Right lung (tissue), 2 donors: ENCODE measurements at regions not wholly inside any gene's neighbourhood (a gene's known extent, or its start where the extent isn't known, plus 50 kb on each side); places are given as distances from the start of the nearest gene placed in this dataset.

Experiments used
- DNase-seq, 2 donors: peaks; one replicate each; pipeline ENCODE4 v3.0.0-alpha.2; 2013

DNA sequence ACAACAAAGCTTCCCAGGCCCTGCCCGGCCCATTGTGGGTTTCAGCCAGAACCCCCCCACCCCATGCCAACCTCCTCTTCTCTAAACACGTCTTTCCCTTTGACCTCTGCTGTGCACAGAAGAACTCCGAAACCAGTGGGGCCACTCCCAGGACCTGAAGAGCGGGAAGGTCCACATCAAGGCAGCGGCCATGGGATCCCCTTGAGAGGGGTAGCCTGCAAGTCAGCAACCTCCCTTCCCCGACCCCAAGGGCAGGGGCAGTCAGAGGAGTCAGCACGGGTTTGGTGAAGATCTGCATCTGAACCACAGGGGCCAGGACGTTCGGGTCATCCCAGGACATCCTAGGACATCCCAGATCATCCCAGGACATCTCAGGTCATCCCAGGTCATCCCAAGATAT lies 379.9 kb upstream of the IRX4 start:
- DNase-seq: no peak

DNA sequence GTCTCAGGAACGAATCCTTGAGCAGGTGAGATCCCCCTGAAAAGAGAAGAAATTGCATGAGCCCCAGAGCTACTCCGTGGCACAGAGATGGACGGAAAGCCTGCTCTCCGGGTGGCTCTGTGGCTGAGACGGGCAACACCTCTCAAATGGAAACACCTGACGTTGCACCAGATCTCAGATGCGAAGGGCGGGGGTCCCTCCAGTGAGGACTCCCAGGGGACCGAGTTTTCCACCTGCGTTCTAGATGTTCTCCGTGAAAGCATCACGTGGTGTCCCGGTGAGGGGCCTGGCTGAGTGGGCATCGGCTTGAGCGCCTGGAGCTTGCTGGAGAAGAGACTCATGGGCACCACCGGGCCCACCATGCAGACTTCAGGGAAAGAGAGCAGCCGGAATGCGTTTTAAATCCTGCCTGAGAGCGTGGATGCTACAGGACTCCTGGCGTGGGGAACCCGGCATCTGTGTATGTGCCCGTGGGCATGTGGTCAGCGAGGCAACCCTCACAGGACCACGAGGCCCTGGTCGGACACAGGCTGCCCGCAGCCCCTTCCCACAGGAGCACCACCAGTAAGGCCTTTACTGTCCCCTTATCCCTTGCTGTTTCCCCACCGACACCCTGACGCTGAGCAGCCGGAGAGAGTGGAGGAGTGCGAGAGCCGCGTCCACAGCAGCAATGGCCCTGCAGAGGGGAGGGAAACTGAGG lies 378.4 kb upstream of the IRX4 start:
- no peak for DNase-seq

DNA sequence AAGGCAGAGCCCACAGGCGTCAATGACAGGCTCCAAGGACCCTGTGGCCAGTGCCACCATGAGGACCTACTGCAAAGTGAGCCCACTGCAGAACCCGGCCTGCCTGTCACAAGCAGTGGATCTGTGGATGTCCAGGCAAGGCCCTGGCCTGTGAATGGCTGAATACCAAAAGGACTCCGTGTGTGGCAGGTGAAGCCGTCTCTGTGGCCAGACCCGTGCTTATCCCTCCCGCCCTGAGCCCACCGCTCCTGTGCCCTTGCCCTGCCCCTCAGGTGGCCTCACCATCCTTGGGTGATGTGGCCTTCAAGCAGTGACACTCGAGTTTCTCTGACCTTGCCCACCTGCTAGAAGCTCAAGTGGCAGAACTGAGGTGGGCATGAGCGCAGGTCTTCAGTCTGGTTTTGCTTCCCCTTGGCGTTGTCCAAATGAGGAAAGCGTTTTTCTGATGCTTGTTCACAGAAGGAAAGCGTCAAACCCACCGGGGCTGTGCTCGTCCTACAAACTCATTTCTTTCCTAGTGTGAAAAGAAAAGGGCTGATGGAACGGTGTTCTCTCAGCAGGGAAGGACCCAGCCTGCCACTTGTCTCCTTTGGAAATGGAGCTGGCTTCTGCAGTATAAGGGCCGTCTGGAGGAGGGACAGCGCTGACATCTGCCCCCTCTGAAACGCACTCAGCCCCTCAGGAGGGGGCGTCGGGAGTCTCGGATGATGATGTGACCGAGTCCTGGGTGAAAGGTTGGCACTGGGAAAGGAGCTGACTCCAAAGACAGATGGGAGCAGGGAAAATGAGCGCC lies 377.7 kb upstream of the IRX4 start:
- no peak for DNase-seq

DNA sequence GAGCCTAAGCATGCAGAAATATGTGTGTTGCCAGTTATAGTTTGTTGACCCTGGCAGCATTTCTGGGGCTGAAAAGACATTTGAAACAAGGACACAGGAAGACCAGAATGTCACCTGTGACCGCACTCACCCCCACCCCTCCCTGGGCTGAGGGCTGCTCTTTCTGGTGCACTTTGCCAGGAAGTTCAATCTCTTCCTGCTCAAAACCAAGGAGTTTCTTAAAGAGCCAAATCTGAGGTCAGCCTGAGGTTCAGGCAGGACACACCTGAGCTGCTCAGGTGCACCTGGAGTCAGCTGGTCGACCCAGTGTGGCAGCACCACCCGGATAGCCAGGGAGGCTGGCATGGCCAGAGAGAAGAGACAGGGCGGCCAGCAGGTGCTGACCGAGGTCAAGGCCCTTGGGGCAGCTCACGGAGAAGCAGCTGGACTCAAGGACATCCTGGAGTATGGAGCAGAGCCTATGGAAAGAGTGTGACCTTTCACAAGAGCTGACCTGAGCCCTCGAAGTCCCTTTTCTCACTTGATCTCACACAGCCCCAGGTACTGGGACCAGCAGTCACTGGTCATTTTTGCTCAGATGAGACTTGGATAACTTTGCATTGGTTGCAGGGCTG lies 376.9 kb upstream of the IRX4 start:
- no peak for DNase-seq

DNA sequence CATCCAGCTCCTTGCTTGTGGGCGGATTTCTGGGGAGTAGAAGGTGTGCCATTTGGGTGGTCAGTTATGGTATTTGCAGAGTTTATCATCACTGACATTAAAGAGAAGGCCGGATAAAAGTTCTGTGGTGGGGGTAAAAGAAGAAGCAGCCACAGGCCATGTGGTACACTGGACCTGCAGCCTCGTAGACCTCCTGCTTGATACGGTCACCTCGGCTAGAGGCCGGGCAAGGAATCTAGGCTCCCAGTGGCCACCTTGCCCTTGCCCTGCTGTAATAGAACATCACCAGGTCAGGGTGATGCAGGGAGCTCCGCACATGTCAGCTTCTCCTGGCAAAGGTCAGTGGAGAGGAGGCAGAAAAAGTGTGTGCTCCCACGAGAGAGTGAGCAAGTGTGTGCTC lies 376.1 kb upstream of the IRX4 start:
- no peak for DNase-seq

DNA sequence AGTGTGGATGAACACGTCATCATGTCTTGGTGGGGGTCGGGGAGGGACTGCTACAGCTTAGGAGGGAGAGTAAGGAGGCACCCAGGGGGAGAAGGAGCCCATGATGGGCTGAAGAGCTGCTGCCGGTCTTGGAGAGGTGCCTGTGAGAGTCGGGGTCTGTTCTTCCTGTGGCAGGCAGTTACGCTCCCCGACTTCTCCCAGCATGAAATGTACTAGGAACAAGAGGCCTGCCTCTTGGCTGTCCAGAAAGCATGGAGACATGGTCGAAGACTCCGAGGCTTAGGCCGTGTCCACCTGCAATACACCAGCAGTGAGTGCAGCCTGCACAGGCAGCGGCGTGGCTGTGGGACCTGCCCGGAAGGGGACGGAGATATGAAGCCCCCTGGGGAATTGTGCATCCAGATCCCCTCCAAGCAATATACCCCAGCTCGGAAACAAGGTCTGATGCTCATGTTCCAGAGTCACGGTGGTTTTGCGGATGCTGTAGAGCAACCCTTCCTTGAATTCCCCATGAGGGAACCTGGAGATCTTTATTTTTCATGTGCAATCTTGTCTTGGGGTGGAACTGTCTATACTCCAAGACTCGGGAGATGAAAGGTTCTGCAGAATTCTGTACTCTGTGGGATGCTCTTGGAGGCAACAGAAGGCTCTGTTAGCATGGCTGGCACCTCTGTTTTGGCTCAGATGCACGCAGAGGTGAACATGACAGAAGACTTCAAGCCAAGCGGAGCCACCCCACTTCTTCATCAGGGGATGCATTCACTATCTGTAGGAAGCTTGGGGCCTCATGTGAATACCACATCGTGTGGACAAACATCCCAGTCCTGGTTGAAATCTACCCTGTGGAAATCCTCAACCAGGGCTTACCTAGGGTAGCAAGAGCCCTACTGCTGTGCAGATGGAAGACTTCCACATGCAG lies 374.9 kb upstream of the IRX4 start:
- no peak for DNase-seq

DNA sequence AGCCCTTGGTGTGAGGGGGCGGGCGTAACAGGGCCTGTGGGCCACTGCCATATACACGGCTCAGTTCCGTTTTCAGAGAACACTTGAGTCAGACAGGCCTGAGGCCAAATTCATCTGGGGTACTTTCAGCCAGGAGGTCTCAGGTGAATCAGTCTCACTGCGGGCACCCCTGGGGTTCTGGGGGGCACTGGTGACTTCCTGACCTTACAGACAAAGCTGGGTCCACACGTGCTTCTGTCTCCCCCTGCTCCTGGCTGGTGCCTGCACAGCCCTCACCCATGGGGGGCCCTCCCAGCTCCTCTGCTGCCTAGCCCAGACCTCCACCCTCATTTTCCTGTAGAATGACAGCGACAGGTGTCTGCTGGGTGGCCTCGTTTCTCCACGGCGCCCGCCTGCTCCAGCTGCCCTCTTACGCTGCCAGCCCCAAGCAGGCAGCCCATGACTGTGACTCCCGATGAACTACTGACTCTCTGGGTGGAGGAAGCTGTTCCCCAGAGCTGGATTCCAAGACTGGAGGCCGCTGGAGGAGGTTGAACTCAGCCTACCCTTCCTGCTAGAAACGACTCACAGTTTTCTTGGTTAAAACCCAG lies 374.1 kb upstream of the IRX4 start:
- no peak for DNase-seq

DNA sequence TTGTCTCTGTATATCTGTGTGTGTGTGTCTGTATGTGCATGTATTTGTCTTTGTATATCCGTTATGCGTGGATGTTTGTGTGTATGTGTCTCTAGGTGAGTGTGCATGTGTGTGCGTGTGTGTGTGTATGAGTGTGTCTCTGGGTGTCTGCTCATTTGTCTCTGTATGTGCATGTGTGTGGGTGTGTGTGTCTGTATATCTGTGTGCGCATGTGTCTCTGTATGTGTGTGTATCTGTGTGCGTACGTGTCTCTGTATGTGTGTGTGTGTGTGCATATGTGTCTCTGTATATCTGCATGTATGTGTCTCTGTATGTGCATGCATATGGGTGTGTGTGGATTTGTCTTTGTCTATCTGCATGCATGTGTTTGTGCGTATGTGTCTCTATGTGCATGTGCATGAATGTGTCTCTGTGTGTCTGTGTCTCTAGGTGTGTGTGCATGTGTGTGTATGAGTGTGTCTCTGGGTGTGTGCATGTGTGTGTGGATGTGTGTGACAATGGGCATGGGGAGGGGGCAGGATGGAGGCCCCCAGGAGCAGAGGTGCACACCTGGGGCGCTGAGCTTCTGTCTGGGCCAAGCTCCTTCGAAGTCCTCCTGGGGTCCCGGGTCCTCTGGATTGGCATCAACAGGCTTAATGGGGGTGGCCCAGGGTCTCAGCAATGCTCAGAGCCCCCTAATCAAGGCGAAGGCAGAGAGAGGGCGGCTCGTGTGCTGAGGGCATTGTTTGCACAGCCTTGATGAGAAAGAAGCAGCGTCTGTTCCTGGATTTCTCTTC lies 373.4 kb upstream of the IRX4 start:
- DNase-seq: no peak

DNA sequence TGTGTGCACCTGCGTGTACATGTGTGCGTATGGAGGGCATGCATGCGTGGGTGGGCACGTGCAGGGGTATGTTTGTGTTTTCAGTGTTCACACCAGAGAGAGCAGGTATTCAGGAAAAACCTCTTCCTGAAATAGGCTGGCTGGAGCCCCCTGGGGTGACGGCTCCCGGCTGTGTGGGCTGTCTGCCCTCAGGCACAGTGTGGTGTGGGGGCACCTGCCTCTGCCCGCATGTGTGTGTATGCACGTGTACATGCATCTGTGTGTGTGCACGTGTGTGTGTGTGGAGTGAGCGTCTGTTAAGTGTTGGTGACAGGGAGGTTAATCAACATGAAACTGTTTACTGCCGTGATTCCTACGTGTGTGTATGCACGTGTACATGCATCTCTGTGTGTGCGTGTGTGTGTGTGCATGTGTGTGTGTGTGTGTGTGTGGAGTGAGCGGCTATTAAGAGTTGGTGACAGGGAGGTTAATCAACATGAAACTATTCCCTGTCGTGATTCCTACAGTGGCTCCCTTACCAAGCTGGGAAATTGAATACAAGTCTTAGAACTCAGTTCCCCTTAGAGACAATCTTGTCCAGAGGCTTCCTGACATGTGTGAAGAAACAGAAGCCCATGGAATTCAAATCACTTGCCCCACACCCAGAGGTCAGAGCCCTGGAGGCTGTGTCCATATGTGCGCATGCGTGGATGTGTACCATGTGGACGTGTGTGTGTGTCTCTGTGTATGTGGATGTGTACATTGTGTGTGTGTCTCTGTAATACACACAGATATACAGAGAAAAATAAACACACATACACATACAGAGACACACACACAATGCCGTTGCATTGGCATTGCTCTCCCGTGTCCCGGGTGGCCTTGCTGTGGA lies 372.4 kb upstream of the IRX4 start:
- DNase-seq: no peak

DNA sequence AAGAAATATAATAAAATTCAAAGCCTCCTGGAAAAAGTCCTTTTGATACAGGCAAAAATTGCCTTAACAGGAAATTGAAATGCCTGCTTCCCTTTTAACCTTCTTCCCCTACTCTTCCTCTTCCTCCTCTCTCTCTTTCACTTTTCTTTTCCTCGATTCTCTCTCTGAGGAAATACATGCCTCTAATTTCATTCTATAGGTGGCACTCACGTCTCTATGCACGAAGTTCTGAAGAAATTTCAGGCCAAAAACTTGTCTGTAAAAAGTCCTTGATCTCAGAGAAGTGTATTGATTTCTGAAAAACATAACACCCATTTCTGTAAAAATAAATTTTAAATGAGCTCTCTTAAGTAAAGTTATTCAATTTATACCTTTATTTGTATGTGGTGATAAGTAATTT lies 371.7 kb upstream of the IRX4 start:
- DNase-seq: peak in 1 of 2 donors; percentile 2

DNA sequence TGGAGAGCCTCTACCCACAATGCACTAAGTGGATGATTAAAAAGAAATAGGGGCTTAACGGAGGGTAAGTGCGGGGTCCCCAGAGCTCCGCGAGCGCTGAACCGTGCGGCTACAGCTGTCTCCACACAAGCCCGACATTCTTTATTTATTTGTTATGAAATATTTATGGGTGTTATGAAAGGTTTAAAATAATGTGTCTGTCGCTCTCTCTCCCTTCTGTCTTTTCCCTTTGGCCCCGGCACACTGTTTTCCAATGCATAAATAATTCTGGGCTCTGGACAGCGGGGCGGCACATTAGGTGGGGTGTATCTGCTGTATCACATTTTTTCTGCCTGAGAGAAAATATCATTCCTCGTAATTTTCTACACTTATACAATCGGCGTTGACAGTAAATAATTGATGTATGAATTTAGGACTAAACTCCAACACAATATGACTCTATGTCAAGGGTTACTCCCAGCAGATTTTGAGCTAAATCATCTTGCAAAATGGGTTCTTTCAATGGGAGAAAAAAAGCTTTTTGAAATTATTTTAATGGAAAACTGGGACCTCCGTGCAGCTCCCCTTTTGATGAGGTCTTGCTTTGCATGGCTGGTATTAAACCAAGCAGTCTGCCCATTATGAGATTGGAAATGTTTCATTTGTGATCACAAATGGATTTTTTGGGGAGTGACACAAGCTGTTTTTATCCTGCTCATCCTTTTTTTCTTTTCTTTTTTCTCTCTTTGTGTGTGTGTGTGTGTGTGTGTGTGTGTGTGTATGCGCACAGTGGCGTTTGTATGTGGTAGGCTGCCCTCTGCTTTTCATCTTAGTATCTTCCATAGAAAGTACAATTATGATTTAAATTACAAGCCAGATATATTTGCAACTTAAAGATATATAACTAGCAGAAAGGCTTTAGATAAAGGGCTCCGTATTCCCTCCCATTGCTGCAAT lies 370.6 kb upstream of the IRX4 start:
- DNase-seq: peak in 1 of 2 donors; percentile 1

DNA sequence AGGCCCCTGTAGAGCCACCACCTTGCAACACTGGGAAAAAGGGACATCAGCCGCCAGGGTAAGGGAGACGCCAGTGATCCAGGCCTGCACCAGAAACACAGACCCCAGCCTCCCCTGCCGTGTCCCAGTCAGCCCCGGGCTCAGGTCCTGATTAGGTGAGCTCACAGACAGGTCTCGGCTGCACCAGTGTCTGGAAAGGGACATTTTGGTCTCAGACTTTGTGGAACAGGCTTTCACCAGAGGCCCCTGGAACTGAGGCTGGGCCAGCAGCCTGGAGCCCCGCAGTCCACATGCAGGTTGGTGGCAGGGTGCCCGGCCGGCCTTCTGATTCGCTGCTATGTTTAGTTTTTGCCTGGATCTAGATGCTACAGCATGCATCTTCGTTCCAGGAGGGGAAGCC lies 369.0 kb upstream of the IRX4 start:
- no peak for DNase-seq

DNA sequence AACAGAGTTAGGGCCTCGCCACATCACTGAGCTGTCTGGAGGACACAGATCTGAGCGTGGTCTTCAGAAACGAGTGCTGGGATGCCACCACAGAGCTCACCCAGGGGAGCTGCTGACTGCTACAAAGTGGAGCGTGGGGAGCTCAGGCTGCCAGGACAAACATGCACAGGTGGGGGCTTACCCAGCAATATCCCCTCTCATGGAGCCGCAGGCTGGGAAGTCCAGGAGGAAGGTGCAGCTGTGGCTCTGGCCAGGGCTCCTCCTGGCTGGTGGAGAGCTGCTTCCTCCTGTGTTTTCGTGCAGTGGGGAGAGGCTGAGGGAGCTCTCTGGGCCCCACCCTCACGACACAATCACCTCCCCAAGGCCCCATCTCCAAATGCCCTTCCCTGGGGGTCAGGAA lies 368.6 kb upstream of the IRX4 start:
- no peak for DNase-seq

DNA sequence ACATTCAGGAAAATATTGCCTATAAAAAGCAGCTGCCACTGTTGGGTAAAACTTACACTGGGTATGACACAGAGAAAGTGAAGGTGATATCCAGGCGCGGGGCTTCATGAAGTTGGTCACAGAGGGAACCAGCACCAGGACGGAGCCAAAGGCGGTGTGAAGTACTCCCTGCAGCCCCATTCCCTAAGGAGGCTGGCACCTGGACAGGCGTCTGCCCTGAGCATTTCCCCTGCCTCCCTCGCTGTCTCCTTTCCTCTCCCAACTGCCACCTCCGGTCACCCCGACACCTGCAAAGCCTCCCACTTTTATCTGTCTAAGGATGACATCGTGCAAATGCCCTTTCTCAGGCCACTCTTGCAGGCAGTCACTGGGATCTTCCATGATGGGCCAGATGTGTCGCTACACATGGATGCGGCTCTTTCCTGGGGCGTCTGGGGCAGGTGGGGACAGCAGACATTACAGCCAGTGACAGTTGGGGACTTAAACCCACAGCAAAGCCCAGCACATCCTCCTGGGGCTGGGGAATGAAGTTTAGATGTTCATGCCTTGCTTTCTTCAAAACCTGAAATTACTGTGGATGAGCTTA lies 367.7 kb upstream of the IRX4 start:
- no peak for DNase-seq

DNA sequence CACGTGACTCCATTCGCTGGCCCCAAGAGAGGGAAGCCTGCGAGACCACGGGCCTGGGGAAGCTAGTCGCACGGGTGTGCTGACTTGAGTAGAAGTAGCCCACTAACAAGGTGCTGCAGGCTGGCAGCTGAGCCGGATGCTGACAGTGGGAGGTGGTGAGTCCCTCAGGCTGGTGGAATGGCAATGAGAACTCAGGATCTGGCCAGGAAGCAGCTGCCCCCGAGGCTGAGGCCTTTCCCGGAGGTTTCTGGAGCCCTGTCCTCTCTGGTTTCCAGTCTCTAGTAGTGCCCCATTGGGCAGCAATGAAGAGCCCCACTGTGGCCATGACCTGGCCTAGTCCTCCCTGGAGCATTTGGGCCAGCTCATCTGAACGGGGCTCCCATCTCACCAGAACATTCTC lies 366.7 kb upstream of the IRX4 start:
- DNase-seq: no peak

DNA sequence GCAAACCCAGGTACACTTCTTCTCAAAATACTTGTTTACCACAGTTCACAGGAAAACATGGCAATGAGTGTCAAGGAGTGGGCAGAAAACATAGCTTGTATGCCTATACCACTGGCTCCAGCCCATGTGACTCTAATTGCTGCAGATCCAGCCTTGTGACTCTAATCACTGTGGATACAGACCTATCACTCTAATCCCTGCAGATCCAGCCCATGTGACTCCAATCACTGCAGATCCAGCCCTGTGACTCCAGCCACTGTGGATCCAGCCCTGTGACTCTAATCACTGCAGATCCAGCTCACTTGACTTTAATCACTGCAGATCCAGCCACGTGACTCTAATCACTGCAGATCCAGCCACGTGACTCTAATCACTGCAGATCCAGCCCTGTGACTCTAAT lies 366.3 kb upstream of the IRX4 start:
- DNase-seq: no peak

DNA sequence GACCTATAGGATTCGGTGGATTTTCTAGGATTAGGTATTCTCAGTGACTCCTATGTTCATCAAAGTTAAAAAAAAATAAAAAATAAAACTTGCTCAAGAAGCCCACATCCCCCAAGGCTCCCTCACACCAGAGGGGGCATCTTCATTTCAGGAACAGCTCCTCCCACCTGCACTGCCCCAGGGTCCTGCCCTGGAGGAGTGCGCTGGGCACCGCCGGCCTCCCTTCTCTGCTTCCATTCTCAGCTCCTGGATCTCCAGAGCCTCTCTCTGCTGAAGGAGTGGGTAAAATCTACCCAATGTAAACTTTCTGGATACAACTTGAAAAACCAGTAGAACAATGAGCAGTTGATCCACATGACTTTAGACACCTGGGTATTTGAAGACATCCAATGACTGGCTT lies 359.8 kb upstream of the IRX4 start:
- no peak for DNase-seq

DNA sequence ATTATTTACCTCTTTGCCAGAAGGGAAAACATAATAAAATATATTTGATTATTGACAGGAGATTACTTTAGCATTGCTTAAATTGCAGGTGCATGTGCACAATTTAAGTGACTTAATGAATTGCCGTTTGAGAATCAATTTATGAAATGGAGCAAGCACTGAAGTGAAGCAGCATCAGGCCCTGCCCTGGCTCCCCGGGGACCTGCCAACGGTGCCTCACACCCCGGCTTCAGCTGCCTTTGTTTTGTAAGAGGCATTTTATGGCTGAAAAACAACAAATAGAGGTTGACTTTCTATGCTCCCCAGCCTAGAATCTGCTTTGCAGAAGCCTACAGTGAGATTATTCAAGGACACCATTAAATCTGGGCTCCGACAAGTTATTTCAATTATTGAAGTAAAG lies 359.1 kb upstream of the IRX4 start:
- no peak for DNase-seq
